ENCODE measurements at regions not wholly inside any gene's neighbourhood (a gene's known extent, or its start where the extent isn't known, plus 50 kb on each side); places are given as distances from the start of the nearest gene placed in this dataset.

- no peak for TF ChIP-seq CTCF (IDR thresholded peaks at IDR 0.05)
- H3K4me1 ChIP-seq (ENCODE audit: control insufficient read depth in 1 of 2, insufficient read depth in 1 of 2, low read depth in 1 of 2, low read length in 1 of 2), result no peaks in the 10 kb centered on the region
- H3K27ac ChIP-seq, result no peak overlapping the region
- no peaks in the 10 kb centered on the region for H3K9me3 ChIP-seq
- H3K4me3 ChIP-seq (ENCODE audit: low read depth in 1 of 2, low read length in 1 of 2), result no peak overlapping the region
- no peaks in the 10 kb centered on the region for H3K36me3 ChIP-seq
- H3K27me3 ChIP-seq, result no peaks in the 10 kb centered on the region
Measured at GRCh38 chr10:130810856-130811255, 500.7 kb downstream of the TCERG1L start.

GRCh38 chr10:130812381-130813148 lies 499.0 kb downstream of the TCERG1L start:
- H3K27ac ChIP-seq, result no peak overlapping the region
- no peaks in the 10 kb centered on the region for H3K27me3 ChIP-seq
- no peaks in the 10 kb centered on the region for H3K9me3 ChIP-seq
- no peak overlapping the region for H3K4me3 ChIP-seq (ENCODE audit: low read depth in 1 of 2, low read length in 1 of 2)
- TF ChIP-seq CTCF (IDR thresholded peaks at IDR 0.05), result no peak
- H3K4me1 ChIP-seq (ENCODE audit: control insufficient read depth in 1 of 2, insufficient read depth in 1 of 2, low read depth in 1 of 2, low read length in 1 of 2), result no peaks in the 10 kb centered on the region
- no peaks in the 10 kb centered on the region for H3K36me3 ChIP-seq

DNA sequence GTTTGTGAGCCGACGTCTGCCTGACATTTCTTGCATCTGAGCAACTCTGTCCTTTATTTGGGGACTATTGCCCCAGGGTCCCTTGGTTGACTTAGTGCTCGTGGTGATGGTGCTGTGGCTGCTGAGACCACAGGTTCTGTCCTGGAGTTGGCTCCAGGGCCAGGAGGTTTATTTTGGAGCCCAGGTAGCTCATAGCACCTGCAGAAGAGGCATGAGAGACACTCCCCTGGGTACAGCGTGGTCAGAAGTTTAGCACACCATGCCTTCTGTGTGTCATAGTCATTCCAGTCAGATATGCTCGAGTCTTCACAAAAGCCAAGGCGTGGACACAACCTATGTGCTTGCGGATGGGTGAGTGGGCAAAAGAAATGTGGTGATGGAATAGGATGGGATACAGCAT lies 496.9 kb downstream of the TCERG1L start:
- no peak for TF ChIP-seq CTCF (IDR thresholded peaks at IDR 0.05)
- no peaks in the 10 kb centered on the region for H3K9me3 ChIP-seq

GRCh38 chr10:130816116-130816901 lies 495.2 kb downstream of the TCERG1L start:
- TF ChIP-seq CTCF (IDR thresholded peaks at IDR 0.05), result no peak
- Histone ChIP-seq H3K36me3 (no peaks in the 10 kb centered on the region), H3K27me3 (no peaks in the 10 kb centered on the region), H3K4me1 (ENCODE audit: control insufficient read depth in 1 of 2, insufficient read depth in 1 of 2, low read depth in 1 of 2, low read length in 1 of 2) (no peaks in the 10 kb centered on the region), H3K4me3 (ENCODE audit: low read depth in 1 of 2, low read length in 1 of 2) (no peak overlapping the region), H3K27ac (no peak overlapping the region), H3K9me3 (no peaks in the 10 kb centered on the region)

More for the DNA sequence above, 496.9 kb downstream of the TCERG1L start:
- Histone ChIP-seq H3K27ac (no peak overlapping the region), H3K4me3 (ENCODE audit: low read depth in 1 of 2, low read length in 1 of 2) (no peak overlapping the region), H3K27me3 (no peaks in the 10 kb centered on the region), H3K36me3 (no peaks in the 10 kb centered on the region), H3K4me1 (ENCODE audit: control insufficient read depth in 1 of 2, insufficient read depth in 1 of 2, low read depth in 1 of 2, low read length in 1 of 2) (no peaks in the 10 kb centered on the region)

GRCh38 chr10:130817046-130817624 lies 494.4 kb downstream of the TCERG1L start:
- Histone ChIP-seq H3K9me3 (no peaks in the 10 kb centered on the region), H3K27me3 (no peaks in the 10 kb centered on the region), H3K27ac (no peak overlapping the region), H3K4me3 (ENCODE audit: low read depth in 1 of 2, low read length in 1 of 2) (no peak overlapping the region), H3K4me1 (ENCODE audit: control insufficient read depth in 1 of 2, insufficient read depth in 1 of 2, low read depth in 1 of 2, low read length in 1 of 2) (no peaks in the 10 kb centered on the region), H3K36me3 (no peaks in the 10 kb centered on the region)
- no peak for TF ChIP-seq CTCF (IDR thresholded peaks at IDR 0.05)
